ENCODE measurements at regions not wholly inside any gene's neighbourhood (a gene's known extent, or its start where the extent isn't known, plus 50 kb on each side); places are given as distances from the start of the nearest gene placed in this dataset.
"Not testable (repeated sequence)": the region's sequence is repeated elsewhere in the genome, so short reads cannot be mapped to it uniquely, and the experiment has no call there.

DNA sequence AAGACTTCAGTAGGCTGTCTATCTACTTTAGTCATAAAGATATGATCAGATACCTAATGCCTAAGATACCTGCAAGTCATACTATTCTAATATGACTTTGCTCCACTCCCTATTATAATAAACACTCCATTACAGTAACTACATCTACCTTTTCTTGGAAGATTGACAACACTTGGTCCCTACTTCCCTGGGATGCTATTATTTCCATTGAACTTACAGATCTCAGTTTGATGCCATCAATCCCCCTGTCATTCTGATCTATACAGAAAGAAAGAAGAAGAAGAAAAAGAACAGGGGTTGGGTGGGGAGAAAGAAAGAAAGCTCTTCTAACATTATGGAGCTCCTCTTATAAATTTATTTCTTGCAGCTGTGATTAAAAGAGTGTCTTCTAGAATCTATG is 889.1 kb upstream of the NRXN1 start:
- TF ChIP-seq, protein P1, sequence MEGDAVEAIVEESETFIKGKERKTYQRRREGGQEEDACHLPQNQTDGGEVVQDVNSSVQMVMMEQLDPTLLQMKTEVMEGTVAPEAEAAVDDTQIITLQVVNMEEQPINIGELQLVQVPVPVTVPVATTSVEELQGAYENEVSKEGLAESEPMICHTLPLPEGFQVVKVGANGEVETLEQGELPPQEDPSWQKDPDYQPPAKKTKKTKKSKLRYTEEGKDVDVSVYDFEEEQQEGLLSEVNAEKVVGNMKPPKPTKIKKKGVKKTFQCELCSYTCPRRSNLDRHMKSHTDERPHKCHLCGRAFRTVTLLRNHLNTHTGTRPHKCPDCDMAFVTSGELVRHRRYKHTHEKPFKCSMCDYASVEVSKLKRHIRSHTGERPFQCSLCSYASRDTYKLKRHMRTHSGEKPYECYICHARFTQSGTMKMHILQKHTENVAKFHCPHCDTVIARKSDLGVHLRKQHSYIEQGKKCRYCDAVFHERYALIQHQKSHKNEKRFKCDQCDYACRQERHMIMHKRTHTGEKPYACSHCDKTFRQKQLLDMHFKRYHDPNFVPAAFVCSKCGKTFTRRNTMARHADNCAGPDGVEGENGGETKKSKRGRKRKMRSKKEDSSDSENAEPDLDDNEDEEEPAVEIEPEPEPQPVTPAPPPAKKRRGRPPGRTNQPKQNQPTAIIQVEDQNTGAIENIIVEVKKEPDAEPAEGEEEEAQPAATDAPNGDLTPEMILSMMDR (IDR thresholded peaks at IDR 0.05; ENCODE audit: control insufficient read depth, insufficient read depth, low read depth, low read length, missing control alignments) = no peak
- no peak overlapping the region for H3K4me3 ChIP-seq (ENCODE audit: control insufficient read depth, low read depth, low read length)
- no peak for DNase-seq (ENCODE audit: low read depth)

- TF ChIP-seq, protein P1 (IDR thresholded peaks at IDR 0.05; ENCODE audit: control insufficient read depth, insufficient read depth, low read depth, low read length, missing control alignments) = no peak
- no peak overlapping the region for H3K4me3 ChIP-seq (ENCODE audit: control insufficient read depth, low read depth, low read length)
- DNase-seq (ENCODE audit: low read depth) = no peak
These were observed 888.6 kb upstream of the NRXN1 start for GRCh38 chr2:51920509-51920908.

DNA sequence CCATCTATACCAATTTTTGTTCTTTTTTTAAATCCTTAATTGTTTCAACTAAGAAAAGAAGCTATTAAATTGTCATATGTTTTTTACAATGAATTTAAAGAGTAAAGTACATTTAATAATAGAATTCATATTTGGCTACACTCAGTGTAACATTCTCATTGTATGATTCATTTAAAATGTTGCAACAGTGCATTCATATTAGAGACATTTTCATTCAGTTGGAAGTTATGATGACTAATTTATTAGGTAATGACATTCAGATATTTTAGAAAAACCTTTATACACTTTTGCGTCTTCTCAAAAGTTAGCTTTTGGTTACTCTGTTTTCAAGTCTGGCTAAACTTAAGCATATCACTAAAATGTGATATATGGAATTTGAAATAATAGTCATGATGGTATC is 887.5 kb upstream of the NRXN1 start:
- H3K4me3 ChIP-seq (ENCODE audit: control insufficient read depth, low read depth, low read length) = no peak overlapping the region
- TF ChIP-seq, protein P1 (IDR thresholded peaks at IDR 0.05; ENCODE audit: control insufficient read depth, insufficient read depth, low read depth, low read length, missing control alignments) = no peak
- no peak for DNase-seq (ENCODE audit: low read depth)

DNA sequence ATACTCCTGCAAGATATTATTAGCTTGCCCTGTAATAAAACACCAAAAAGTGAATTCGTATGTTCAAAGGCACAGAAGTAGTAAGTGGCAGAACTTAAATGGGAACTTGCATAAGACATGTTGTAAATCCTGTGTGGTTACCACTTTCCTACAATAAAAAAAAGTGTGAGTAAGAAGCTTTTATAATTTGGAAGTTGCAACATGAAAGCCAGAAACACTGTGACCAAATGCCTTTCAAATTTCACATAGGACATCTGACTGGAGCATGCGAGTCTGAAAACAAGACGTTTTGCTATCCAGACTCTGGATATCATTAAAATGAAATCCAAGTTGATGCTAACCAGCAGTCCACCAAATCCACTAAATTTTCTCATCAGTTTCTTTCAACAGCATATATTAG is 886.2 kb upstream of the NRXN1 start:
- TF ChIP-seq, protein P1 (IDR thresholded peaks at IDR 0.05; ENCODE audit: control insufficient read depth, insufficient read depth, low read depth, low read length, missing control alignments) = no peak
- no peak overlapping the region for H3K4me3 ChIP-seq (ENCODE audit: control insufficient read depth, low read depth, low read length)
- DNase-seq (ENCODE audit: low read depth) = peak; percentile 3

DNA sequence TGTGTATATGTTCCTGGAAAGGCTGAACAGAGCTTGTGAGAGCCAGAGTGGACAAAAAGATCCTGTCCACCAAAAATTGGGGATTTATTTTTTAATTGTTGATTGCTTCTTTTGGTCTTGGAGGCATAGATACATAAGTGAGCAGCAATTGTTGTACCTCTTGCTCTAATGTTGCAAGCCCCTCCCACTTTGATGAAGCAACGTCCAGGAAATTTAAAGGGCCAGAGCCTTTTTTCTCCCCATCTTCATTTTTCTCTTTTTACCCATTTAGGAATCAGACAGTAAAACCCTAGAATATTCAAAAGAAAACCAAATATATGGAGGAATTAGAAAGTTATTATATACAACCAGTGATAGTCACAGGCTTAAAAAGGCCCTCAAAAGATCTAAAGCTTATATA is 871.8 kb upstream of the NRXN1 start:
- H3K4me3 ChIP-seq (ENCODE audit: control insufficient read depth, low read depth, low read length) = no peak overlapping the region
- DNase-seq (ENCODE audit: low read depth) = no peak
- TF ChIP-seq, protein P1 (IDR thresholded peaks at IDR 0.05; ENCODE audit: control insufficient read depth, insufficient read depth, low read depth, low read length, missing control alignments) = no peak

DNA sequence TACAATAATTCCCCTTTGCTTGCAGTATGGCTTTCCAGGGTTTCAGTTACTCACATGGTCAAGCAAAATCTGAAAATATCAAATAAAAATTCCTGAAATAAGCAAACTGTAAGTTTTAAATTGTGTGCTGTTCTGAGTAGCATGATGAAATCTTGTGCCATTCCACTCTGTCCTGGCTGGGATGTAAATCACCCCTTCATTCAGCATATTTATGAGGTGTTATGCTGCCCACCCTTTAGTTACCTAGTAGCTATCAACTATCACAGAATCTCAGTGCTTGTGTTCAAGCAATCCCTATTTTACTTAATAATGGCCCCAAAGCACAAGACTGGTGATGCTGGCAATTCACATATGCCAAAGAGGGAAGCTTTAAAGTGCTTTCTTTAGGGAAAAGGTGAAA is 867.7 kb upstream of the NRXN1 start:
- H3K4me3 ChIP-seq (ENCODE audit: control insufficient read depth, low read depth, low read length) = no peak overlapping the region
- TF ChIP-seq, protein P1 (IDR thresholded peaks at IDR 0.05; ENCODE audit: control insufficient read depth, insufficient read depth, low read depth, low read length, missing control alignments) = no peak
- no peak for DNase-seq (ENCODE audit: low read depth)

DNA sequence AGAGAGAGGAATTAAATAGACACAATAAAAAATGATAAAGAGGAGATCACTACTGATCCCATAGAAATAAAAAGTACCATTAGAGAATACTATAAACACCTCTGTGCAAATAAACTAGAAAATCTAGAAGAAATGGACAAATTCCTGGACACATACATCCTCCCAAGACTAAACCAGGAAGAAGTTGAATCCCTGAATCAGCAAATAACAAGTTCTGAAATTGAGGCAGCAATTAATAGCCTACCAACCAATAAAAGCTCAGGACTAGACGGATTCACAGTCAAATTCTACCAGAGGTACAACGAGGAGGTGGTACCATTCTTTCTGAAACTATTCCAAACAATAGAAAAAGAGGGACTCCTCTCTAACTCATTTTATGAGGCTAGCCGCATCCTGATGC is 862.7 kb upstream of the NRXN1 start:
- not testable (repeated sequence) for DNase-seq (ENCODE audit: low read depth)

More for the DNA sequence above, 862.7 kb upstream of the NRXN1 start:
- H3K4me3 ChIP-seq (ENCODE audit: control insufficient read depth, low read depth, low read length) = not testable (repeated sequence)
